ENCODE measurements at regions not wholly inside any gene's neighbourhood (a gene's known extent, or its start where the extent isn't known, plus 50 kb on each side); places are given as distances from the start of the nearest gene placed in this dataset.
"Not testable (repeated sequence)": the region's sequence is repeated elsewhere in the genome, so short reads cannot be mapped to it uniquely, and the experiment has no call there.

DNA sequence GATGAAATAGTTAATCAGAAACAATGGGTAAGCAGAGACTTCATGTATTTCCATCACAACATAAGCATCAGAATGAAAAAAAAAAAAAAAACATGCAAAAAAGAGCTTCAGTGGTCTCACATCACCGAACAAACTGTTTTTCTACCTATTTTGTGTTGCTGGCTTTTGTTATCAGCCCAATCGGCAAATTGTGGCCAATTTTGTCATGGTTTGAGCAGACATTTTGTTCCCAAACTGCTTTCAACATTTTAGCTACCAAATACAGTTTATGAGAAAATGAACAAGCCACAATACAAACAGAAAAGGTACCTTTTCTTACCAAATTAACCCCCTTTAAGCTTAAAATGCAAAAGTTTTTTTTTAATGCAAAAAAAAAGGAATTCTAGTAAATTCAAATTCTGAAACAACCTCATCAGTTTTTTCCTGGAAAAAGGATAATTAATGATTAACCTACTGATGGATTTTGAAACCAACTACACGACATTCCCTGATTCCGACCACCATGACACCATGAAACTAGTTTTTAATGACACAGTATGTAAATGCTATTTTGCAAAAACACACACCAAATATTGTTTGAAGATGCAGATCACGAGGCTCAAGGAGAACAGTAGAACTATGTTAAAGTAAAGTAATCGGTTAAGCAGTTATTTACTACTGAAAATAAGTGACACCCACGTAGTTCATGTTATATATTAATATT lies 316.7 kb downstream of the BCL2L11 start:
- H3K36me3 Mint-ChIP-seq, H3K27ac Mint-ChIP-seq, H3K9me3 Mint-ChIP-seq: not testable (repeated sequence)

GRCh38 chr2:111438161-111438560 lies 317.4 kb downstream of the BCL2L11 start:
- not testable (repeated sequence) for H3K27me3 Mint-ChIP-seq, H3K9me3 Mint-ChIP-seq, H3K36me3 Mint-ChIP-seq, H3K4me3 Mint-ChIP-seq, H3K27ac Mint-ChIP-seq, H3K4me1 Mint-ChIP-seq

More for the DNA sequence above, 316.7 kb downstream of the BCL2L11 start:
- H3K4me3 Mint-ChIP-seq, H3K4me1 Mint-ChIP-seq, H3K27me3 Mint-ChIP-seq: not testable (repeated sequence)

GRCh38 chr2:111439237-111439636 lies 318.5 kb downstream of the BCL2L11 start:
- not testable (repeated sequence) for H3K27ac Mint-ChIP-seq, H3K4me3 Mint-ChIP-seq, H3K36me3 Mint-ChIP-seq

GRCh38 chr2:111441614-111442013 lies 320.9 kb downstream of the BCL2L11 start:
- not testable (repeated sequence) for H3K4me3 Mint-ChIP-seq, H3K27me3 Mint-ChIP-seq, H3K9me3 Mint-ChIP-seq, H3K4me1 Mint-ChIP-seq, H3K36me3 Mint-ChIP-seq, H3K27ac Mint-ChIP-seq

More at GRCh38 chr2:111439237-111439636, 318.5 kb downstream of the BCL2L11 start:
- H3K4me1 Mint-ChIP-seq, H3K9me3 Mint-ChIP-seq, H3K27me3 Mint-ChIP-seq: not testable (repeated sequence)

GRCh38 chr2:111442767-111443454 lies 322.2 kb downstream of the BCL2L11 start:
- not testable (repeated sequence) for H3K4me1 Mint-ChIP-seq, H3K36me3 Mint-ChIP-seq, H3K27ac Mint-ChIP-seq, H3K4me3 Mint-ChIP-seq, H3K27me3 Mint-ChIP-seq, H3K9me3 Mint-ChIP-seq

GRCh38 chr2:111444516-111444915 lies 323.8 kb downstream of the BCL2L11 start:
- H3K4me1 Mint-ChIP-seq, H3K27me3 Mint-ChIP-seq, H3K9me3 Mint-ChIP-seq, H3K4me3 Mint-ChIP-seq, H3K27ac Mint-ChIP-seq, H3K36me3 Mint-ChIP-seq: not testable (repeated sequence)

DNA sequence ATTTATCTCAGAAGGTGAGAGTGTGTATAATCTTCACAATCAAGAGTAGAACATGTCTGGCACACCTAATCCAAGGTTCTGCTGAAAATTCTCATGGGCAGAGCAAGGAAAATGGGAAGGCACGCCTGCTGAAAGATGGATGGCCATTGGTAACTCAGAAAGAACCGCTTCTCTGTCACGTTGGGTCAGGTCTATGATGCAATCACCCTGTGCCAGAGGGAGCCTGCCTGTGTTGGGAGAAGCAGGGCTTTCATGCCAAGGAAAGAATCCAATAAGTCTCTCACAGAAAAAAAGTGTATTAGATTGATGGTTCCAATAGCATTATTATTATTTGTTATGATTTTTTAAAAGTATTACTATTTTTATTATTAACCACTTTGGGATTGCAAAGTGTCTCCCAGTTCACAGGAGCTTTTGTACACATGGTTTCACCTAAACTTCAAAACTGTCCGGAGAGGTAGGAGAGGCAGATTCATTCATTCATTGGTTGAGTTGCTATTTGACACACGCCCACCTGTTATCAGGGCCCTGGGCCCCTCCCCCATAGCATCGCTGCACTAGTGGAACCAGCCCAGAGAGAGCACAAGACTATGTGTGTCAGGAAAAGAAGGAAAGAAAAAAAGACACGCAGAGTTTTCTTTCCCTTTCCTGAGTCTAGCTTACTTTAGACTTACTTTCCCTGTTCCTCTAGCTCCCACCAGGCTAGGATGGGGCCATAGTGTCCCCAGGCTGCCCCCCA lies 324.6 kb downstream of the BCL2L11 start:
- H3K4me1 Mint-ChIP-seq, H3K27ac Mint-ChIP-seq, H3K36me3 Mint-ChIP-seq, H3K9me3 Mint-ChIP-seq, H3K4me3 Mint-ChIP-seq, H3K27me3 Mint-ChIP-seq: not testable (repeated sequence)

DNA sequence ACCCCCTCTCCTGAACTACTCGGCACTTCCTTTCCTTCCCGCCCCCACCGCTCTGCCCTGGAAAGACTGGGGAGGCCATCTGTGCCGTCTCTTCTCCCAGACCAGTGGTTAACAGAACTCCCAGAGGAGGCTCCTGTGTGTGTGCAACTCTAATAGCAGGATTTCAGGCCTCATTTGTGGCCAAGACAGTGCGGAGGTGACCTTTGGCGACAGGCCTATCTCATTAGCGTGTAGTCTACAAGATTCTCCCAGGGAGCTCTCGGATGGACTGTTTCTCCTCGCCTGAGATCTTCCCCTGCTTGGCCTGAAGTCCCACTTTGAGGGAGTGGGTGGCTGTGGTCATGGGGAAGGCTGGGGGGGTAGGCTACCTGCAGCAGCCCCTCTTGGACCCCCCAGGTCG lies 325.2 kb downstream of the BCL2L11 start:
- not testable (repeated sequence) for H3K27me3 Mint-ChIP-seq, H3K9me3 Mint-ChIP-seq, H3K4me3 Mint-ChIP-seq, H3K27ac Mint-ChIP-seq, H3K36me3 Mint-ChIP-seq, H3K4me1 Mint-ChIP-seq

DNA sequence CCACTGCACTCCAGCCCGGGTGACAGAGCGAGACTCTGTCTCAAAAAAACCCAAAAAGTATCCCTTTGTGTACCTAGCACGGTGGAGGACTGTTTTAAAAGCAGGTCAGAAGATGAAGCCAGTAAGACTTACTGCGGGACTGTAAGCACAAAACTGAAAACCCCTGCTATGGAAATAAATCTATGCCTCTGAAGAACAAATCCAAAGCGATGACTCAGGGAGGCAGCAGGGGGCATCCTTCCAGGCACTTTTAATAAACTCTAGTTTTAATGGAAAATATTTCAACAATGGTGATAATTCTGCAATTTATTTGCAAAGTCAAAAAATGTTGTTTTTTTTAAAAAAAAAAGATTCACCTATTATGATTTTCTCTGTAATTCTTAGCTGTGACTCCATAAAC lies 326.8 kb downstream of the BCL2L11 start:
- not testable (repeated sequence) for H3K27me3 Mint-ChIP-seq, H3K36me3 Mint-ChIP-seq, H3K27ac Mint-ChIP-seq, H3K4me1 Mint-ChIP-seq, H3K4me3 Mint-ChIP-seq, H3K9me3 Mint-ChIP-seq

- not testable (repeated sequence) for H3K9me3 Mint-ChIP-seq, H3K4me3 Mint-ChIP-seq, H3K27me3 Mint-ChIP-seq, H3K27ac Mint-ChIP-seq, H3K4me1 Mint-ChIP-seq, H3K36me3 Mint-ChIP-seq
Measured at GRCh38 chr2:111448796-111449195, 328.1 kb downstream of the BCL2L11 start.

DNA sequence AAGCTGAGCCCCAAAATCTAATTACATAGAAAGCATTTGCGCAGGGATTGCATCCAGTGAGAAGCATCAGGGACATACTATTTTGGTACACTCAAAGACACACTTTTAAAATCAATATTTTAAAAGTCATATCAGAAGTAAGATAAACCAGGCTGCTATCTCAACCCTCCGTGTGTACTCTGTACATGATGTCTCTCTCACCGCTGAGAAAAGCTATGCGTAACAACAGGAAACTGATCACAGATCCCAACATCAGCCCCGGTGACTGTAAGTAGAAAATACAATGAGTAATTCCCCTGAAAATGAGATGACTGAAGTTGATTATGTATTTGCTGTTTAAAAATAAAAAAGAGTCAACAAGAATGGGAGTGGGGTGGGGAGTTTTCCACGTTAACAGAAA lies 329.8 kb downstream of the BCL2L11 start:
- H3K4me1 Mint-ChIP-seq = not testable (repeated sequence)

GRCh38 chr2:111451692-111452199 lies 331.0 kb downstream of the BCL2L11 start:
- H3K9me3 Mint-ChIP-seq, H3K27me3 Mint-ChIP-seq, H3K36me3 Mint-ChIP-seq, H3K27ac Mint-ChIP-seq, H3K4me1 Mint-ChIP-seq: not testable (repeated sequence)
- H3K4me3 Mint-ChIP-seq = peak overlapping the region in 1 of 4 donors; percentile 16

More for the DNA sequence above, 329.8 kb downstream of the BCL2L11 start:
- H3K36me3 Mint-ChIP-seq, H3K4me3 Mint-ChIP-seq, H3K27ac Mint-ChIP-seq, H3K27me3 Mint-ChIP-seq, H3K9me3 Mint-ChIP-seq: not testable (repeated sequence)

- not testable (repeated sequence) for H3K36me3 Mint-ChIP-seq, H3K9me3 Mint-ChIP-seq, H3K27ac Mint-ChIP-seq, H3K4me1 Mint-ChIP-seq, H3K27me3 Mint-ChIP-seq
- H3K4me3 Mint-ChIP-seq = peak overlapping the region in 2 of 4 donors; percentile 16 to 79
Measured at GRCh38 chr2:111452208-111452607, 331.5 kb downstream of the BCL2L11 start.

DNA sequence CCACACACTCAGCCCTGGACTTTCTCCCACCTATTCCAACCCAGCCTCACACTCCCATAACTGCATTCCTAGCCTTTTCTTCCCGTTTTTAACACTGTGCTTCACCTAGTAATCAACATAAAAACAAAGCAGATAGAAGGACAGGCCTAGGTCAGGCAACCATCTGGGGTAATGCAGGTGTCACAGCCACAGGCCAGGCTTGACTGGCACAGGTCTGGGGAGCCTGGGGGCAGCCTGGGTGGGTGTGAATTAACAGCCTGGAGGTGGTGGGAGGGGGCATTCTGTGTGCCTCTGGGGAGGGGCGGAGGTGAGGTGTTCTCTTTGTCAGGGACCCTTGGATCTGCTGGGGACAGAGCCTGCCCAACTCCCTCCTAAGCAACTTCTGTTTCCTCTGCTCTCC lies 332.6 kb downstream of the BCL2L11 start:
- not testable (repeated sequence) for H3K27me3 Mint-ChIP-seq, H3K27ac Mint-ChIP-seq, H3K9me3 Mint-ChIP-seq, H3K36me3 Mint-ChIP-seq, H3K4me1 Mint-ChIP-seq, H3K4me3 Mint-ChIP-seq

- not testable (repeated sequence) for H3K4me1 Mint-ChIP-seq, H3K36me3 Mint-ChIP-seq, H3K27me3 Mint-ChIP-seq, H3K27ac Mint-ChIP-seq, H3K9me3 Mint-ChIP-seq, H3K4me3 Mint-ChIP-seq
Measured at GRCh38 chr2:111453816-111454215, 333.1 kb downstream of the BCL2L11 start.

GRCh38 chr2:111454404-111454803 lies 333.7 kb downstream of the BCL2L11 start:
- H3K9me3 Mint-ChIP-seq = not testable (repeated sequence)

More at GRCh38 chr2:111454404-111454803, 333.7 kb downstream of the BCL2L11 start:
- H3K27ac Mint-ChIP-seq, H3K27me3 Mint-ChIP-seq, H3K4me1 Mint-ChIP-seq, H3K36me3 Mint-ChIP-seq, H3K4me3 Mint-ChIP-seq: not testable (repeated sequence)

All from IgD-negative memory B cell (primary cell).